Activated CD4-positive, alpha-beta T cell treated with anti-CD3 and anti-CD28 coated beads, Interleukin-2, amount 50 U/mL, for 16 hours (primary cell): ENCODE measurements at regions not wholly inside any gene's neighbourhood (a gene's known extent, or its start where the extent isn't known, plus 50 kb on each side); places are given as distances from the start of the nearest gene placed in this dataset.
"Not testable (repeated sequence)": the region's sequence is repeated elsewhere in the genome, so short reads cannot be mapped to it uniquely, and the experiment has no call there.

Source experiments
- DNase-seq: peaks from one replicate; pipeline ENCODE4 v3.0.0-alpha.2; 2020

DNA sequence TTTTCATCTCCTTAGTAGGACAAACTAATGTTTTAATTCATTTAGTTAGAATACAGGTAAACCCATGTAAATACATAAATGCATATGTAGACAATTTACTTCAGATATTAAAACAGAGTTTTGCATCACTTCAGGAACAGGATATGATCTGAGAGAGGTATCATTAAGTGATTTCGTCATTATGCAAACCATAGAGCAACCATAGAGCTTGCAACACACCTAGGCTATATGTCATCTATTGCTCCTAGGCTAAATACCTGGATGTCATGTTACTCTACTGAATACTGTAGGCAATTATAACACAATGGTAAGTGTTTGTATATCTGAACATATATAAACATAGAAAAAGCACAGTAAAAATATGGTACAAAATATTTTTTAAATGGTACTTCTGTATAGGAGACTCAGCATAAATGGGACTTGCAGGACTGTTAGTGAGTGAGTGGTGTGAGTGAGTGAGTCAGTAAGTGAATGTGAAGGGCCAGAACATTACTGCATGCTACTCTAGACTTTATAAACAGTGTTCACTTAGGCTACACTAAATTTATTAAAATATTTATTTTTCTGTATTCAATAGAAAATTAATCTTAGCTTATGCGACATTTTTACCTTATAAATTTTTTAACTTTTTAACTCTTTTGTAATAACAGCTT, 1377.5 kb upstream of the CDH9 start:
- DNase-seq: no peak

- no peak for DNase-seq
These were observed 1376.2 kb upstream of the CDH9 start for GRCh38 chr5:28414619-28415018.

GRCh38 chr5:28408651-28409050, 1370.3 kb upstream of the CDH9 start:
- no peak for DNase-seq

DNA sequence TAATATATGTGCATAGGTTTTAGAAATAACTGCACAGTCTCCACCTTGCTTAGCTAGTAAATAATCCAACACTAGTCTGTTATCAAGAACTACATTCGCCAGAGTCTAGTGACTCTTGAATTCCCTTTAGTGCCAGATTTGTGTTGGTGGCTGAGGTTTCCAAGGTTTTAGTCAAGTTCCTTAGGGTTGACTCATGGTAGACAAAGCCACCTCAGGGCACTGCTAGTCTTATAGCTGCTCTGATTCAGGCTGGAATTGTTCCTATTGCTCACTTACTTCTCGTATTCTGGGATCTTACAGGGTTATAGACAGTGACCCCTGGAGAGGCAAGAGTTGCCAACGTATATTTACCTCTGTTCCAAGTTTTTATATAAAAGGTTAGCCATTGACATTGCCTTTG, 1369.8 kb upstream of the CDH9 start:
- no peak for DNase-seq

GRCh38 chr5:28404363-28405071, 1366.1 kb upstream of the CDH9 start:
- no peak for DNase-seq

GRCh38 chr5:28403846-28404245, 1365.5 kb upstream of the CDH9 start:
- no peak for DNase-seq

DNA sequence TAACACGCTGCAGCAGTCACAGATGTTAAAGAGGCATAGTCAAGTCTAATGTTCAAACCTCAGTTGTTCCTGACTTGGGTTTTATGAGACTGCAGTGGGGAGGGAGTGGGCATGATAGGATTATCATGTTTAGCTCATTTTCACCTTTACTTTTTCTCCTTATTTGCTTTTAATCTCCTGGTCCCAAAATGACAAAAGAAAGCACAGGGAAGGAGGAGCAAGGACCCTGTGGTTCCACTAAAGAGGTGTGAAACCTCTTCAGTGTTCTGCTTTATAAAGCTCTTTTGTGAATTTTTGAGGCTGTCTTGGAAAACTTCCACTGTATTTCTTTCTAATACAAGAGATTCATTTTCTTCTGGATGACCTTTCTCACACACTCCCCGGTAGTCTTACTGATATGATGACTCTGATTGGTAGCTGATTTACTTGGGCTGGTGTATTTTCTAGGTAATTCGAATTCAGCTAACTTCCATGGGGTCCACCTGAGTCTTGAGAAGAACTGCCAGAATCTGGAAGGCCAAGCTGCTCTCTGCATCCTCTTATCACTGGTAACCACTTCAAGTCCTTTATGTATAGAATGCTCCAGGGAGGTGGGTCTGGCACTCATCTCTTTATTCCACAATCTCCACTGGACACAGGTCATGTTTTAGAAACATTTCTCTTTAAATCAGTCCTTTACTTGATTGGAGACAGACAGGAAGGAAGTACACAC, 1364.4 kb upstream of the CDH9 start:
- no peak for DNase-seq

GRCh38 chr5:28400076-28400475, 1361.7 kb upstream of the CDH9 start:
- DNase-seq: no peak

- DNase-seq: no peak
These were observed 1360.8 kb upstream of the CDH9 start for GRCh38 chr5:28399211-28399610.

DNA sequence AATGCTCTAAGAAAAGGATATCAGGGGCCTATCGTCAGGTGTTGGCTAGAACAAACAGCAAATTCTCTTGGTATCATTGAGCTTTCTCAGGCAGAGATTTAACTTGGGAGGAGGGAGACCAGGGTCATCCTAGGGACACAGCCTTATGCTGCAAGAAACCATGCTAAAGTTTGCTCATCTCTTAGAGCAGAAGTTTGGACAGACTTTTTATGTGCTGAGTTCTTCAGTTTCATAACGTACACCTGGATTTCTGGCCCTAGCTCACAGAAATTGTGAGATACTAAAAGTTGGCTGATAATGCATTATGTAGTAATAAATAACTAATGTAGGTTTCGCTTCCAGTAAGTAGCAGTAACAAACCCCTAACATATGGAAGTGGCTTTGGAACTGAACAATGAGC, 1359.8 kb upstream of the CDH9 start:
- no peak for DNase-seq

GRCh38 chr5:28397502-28397941, 1359.1 kb upstream of the CDH9 start:
- DNase-seq: no peak

DNA sequence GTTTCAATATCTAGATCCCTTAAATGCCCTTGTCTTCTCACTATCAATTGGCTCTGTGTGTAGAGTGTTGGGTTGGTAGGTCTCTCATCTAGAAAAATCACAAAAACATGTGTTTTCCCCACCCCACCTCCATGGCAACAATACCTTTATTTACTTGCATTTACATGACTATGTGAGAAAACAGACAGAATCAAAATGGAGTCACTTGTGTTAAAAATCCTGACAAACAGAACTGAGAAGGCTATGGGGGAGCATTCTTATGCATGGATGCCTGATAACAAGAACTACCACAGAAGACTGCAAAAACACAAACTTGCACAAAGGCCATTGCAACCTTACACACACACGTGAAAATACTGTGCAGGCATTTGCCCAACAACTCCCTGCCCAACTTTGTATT, 1352.9 kb upstream of the CDH9 start:
- DNase-seq: no peak

DNA sequence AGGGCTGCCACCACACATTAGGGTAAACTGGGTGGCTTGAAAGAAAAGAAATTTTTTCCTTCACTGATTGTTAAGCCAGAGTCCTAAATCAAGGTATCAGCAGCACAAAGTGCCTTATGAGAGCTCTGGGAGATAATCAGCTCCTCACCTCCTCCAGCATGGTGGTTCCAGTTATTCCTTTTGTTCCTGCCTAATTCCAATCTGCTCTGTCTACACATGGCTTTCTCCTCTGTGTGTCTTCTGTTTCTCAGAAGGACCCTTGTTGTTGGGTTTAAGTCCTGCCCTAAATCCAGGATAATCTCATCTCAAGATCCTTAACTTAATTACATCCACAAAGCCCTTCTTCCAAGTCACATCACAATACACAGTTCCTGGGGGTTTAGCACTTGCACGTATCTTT, 1352.0 kb upstream of the CDH9 start:
- DNase-seq: no peak

GRCh38 chr5:28389727-28390126, 1351.3 kb upstream of the CDH9 start:
- DNase-seq: not testable (repeated sequence)

DNA sequence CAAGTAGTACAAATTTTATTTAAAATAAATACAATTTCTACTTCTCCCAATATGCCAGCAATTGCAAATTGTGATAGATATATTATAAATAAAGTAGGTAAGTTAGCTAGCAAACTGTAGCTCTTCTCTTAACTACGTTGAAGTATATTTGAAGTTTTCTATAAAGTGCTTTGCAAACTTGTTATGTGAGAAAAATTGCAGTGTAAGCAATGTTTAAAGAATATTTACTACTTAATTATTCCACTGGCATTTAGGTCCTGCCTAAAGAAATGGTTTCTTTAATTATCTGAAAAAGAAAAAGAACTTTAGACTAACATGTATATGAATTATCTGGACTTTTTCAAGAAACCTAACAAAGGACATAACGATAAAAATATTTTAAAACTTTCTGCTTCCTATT, 1350.0 kb upstream of the CDH9 start:
- no peak for DNase-seq

DNA sequence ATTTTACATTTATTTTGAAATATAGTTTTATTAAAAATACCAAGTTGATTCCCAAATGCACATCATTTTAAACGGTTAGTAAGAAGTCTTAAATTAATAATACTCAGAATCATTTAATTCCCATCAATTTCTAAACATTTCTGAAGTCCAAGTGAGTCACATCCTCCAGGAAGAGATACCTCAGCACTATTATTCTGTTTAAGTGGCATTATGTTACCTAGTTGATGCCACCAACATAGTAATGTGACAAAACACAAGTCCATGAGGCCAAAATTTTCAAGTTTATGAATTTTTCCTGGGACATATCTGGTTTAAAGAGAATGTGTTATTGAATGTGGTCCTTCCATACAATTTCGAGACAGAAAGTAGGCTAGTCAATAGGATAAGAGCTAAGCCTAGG, 1348.3 kb upstream of the CDH9 start:
- no peak for DNase-seq

GRCh38 chr5:28380167-28380566, 1341.8 kb upstream of the CDH9 start:
- no peak for DNase-seq

DNA sequence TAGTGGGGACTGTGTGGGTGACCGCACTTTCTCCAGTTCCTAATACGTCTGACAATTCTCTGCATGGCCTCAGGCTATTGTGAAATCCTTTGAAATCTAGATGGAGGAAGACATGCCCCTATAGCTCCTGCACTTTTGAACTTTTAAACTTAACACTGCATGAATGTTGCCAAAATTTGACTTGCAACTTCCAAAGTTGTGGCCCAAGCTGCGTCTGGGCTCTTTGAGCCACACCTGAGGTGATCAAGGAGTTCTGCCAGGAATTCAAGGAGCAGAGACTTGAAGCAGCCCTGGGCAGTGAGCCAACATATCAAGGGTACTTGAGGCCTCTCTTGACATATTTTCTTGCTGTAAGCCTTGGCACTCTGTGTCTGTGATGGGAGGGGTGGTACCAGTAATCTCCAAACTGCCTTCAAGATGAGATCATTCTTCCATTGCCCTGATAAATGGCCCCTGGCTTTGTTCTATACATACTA, 1336.1 kb upstream of the CDH9 start:
- no peak for DNase-seq

GRCh38 chr5:28370896-28371295, 1332.5 kb upstream of the CDH9 start:
- no peak for DNase-seq

DNA sequence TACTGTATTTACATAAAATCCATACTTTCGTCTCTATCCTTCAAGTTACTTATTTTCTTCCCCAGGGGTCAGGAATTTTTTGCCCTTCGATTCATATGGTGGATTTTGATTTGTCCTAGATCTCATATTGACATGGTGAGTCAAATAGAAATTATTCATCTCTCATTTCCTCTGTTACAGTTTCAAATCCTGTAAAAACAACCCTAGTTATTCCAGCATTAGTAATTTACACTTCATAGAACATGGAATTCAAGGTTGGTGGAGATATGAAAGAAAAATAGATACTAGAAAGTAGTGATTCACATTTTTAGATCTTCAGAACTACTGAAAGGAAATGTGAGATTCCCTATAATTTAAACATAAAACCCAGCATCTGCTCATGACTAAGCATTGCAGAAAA, 1331.0 kb upstream of the CDH9 start:
- no peak for DNase-seq

DNA sequence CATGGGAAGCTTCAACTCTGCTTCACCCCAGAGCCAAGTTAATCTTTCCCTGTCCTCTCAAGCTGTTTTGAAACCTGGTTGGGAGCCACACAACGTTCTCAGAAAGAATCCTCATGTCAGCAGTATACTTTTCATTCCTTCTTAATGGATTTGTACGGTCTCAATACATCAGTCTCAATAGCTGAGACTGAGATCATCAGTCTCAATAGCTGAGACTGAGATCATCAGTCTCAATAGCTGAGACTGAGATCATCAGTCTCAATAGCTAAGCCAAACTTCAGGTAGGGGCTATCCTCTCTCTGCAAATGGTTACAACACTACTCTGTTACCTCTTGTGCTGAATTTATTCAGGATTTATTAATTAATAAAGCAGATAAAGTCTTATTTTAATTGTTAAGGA, 1317.4 kb upstream of the CDH9 start:
- no peak for DNase-seq

DNA sequence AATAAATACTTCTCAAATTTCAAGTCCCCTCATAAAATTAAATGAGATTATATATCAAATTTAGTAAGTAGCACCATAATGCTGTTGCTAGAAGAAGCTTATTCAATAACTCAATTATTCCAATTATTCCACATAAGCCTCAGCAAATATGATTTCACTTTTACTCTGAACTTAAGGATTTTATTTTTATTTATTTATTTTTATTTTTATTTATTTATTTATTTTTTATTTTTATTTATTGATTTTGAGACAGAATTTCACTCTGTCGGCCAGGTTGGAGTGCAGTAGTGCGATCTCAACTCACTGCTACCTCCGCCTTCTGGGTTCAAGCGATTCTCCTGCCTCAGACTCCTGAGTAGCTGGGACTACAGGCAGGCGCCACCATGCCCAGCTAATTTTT, 1308.3 kb upstream of the CDH9 start:
- DNase-seq: no peak

DNA sequence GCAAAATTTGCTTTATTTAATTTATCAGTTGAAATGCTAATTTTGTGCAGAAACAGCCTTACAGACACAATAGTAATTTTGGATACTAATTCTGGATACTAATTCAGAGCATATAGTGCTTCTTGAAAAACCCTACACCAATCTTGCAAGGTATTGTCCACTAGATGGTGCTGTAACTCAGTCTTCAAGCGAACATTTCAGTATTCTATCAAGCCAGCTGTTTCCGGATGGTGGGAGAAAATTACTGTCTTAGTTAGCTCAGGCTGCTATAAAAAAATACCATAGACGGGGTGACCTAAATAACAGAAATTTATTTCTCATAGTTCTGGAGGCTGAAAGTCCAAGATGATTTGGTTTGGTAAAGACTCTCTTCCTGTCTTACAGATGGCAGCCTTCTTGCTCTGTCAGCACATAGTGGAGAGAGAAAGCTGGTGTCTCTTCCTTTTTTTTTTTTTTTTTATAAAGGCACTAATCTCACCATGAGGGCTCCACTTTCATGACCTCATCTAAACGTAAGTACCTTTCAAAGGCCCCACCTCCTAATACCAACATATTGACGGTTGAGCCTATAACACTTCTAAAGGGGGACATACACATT, 1306.5 kb upstream of the CDH9 start:
- DNase-seq: peak; percentile 12

- DNase-seq: no peak
These were observed 1290.8 kb upstream of the CDH9 start for GRCh38 chr5:28329176-28329575.
